Astrocyte of the cerebellum (primary cell): ENCODE measurements at regions not wholly inside any gene's neighbourhood (a gene's known extent, or its start where the extent isn't known, plus 50 kb on each side); places are given as distances from the start of the nearest gene placed in this dataset.

ENCODE experiments used
- DNase-seq: peaks from one replicate; pipeline ENCODE4 v3.0.0-alpha.2; 2011; ENCODE audit warnings: low read depth
- H3K4me3 ChIP-seq: 2 replicates; pipeline ENCODE4 v1.5.1; 2011; ENCODE audit warnings: mild to moderate bottlenecking, low read depth, low read length, moderate library complexity
- CTCF ChIP-seq: IDR thresholded peaks from 2 replicates; pipeline ENCODE4 v1.5.1; 2012; ENCODE audit warnings: low read length, low read depth, moderate library complexity, mild to moderate bottlenecking; ENCODE audit errors: missing control alignments
- in situ Hi-C: cut with HindIII; loops from 2 replicates; pipeline ENCODE4 v1.10.0; 2017; ENCODE audit warnings: low sequenced_read_pairs

DNA sequence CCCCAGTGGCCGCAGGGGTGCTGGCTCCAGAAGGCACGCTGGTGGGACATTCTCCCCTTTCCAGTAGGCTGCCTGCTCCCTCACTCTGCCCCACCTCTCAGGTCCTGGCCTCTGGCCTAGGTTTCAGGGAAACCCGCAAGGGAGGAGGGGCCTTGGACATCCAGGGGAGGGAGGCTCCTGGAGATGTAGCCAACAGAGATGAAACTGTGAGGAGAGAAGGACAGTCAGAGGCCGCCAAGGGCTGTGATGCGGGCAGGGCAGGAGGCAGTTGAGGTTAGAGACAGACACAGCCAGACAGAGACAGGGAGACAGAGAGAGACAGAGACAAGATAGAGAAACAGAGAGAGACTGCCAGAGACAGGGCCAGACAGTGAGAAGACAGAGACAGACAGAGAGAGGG, 127.7 kb downstream of the UQCRFS1 start:
- H3K4me3 ChIP-seq = no peak overlapping the region
- in situ Hi-C loops = no loop called here
- TF ChIP-seq CTCF = no peak
- DNase-seq = no peak

- no peak overlapping the region for H3K4me3 ChIP-seq
- TF ChIP-seq CTCF = no peak
- in situ Hi-C loops = no loop called here
- DNase-seq = no peak
Observed at GRCh38 chr19:29084266-29084665, 128.7 kb downstream of the UQCRFS1 start.

GRCh38 chr19:29083863-29084262, 129.1 kb downstream of the UQCRFS1 start:
- no peak for TF ChIP-seq CTCF
- no peak overlapping the region for H3K4me3 ChIP-seq
- in situ Hi-C loops = no loop called here
- DNase-seq = no peak

DNA sequence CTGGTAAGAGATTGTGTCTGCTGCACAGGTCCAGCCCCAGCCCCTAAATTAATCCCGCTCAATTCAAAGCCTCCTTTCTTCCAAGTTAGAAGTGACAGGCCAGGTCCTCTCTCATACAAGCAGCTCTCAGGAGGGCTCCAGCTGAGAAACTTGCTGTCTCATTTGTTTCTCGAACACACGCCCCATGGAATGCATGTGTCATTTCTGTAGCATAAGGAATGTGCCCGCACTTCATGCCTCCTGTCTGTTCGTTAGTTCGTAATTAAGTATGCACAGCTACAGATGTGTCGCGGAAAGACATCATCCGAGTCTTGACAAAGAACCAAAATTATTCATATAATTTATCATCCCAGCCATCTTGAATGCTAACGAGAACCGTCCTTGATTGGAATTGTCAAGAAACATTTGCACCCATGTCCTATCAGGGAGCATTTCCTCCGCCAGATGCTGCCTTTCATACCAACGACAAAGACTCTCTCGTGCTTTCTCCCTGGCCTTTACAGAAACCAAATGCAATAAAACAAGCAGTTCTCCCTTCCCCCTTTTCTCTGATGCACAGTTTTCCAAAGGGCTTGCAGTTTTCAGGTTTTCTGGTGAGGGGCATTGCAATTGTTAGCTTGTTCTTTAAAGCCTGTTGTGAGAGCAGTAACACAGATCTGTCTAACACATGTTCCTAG, 133.5 kb downstream of the UQCRFS1 start:
- no peak overlapping the region for H3K4me3 ChIP-seq
- no peak for TF ChIP-seq CTCF
- DNase-seq = no peak
- in situ Hi-C loops = no loop called here

DNA sequence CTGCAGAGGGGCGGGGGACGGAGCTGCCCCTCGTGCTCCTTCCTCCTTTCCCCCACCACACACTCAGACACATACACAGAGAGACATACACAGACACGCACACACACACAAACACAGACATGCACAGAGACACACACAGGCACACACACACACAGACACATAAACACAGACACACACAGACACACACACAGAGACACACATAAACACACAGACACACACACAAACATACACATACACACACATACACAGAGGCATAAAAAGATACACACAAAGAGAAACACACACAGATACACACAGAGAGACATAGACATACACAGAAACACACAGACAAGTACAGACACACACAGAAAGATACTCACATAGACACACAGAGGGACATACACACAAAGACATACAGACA, 136.0 kb downstream of the UQCRFS1 start:
- in situ Hi-C loops = no loop called here
- TF ChIP-seq CTCF = no peak
- H3K4me3 ChIP-seq = no peak overlapping the region
- no peak for DNase-seq

DNA sequence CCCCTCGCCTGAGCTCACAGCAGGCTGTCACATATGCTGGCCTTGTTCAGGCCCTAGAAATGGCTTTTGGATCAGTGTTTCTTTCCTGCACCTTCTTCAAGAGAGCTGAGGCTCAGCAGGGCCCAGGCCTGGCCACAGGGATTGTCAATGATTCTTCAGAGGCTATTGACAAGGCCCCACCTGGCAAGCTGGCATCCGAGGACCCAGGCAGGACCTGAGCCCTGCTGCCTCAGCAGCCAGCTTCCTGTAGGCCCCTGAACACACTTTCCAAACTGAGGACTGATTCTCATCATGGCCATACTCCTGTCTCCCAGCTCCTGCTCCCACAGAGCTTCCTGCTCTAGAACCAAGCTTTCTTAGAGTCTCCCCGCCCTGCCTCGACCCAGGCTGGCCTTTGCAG, 136.8 kb downstream of the UQCRFS1 start:
- in situ Hi-C loops = no loop called here
- no peak for TF ChIP-seq CTCF
- no peak for DNase-seq

DNA sequence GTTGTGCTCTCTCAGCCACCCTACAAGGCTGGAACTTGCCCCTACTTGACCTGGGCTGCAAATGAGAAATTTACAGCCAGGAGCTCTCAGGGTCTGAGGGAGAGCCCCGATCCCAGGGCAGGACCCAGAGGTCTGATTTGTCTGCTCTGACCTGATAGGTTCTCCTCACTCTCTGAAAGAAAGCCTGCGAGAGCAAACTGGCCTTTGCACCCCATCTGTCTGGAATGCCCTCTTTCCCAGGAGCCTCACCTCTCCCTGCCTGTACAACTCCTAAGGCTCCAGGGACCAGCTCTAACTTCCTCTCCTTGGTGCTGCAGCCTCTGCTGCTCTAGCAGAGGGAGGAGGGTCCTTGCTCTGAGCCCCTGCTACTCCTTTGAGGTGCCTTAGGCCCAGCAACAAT, 137.8 kb downstream of the UQCRFS1 start:
- no peak for TF ChIP-seq CTCF
- in situ Hi-C loops = no loop called here
- H3K4me3 ChIP-seq = no peak overlapping the region
- DNase-seq = no peak

More for the DNA sequence above, 136.8 kb downstream of the UQCRFS1 start:
- no peak overlapping the region for H3K4me3 ChIP-seq
